H1 (cell line): ENCODE measurements at regions not wholly inside any gene's neighbourhood (a gene's known extent, or its start where the extent isn't known, plus 50 kb on each side); places are given as distances from the start of the nearest gene placed in this dataset.
"Not testable (repeated sequence)": the region's sequence is repeated elsewhere in the genome, so short reads cannot be mapped to it uniquely, and the experiment has no call there.

Experiments used
- CTCF ChIA-PET: fragments of 300-600 bp; sonication (Branson Sonifier 250); formaldehyde crosslinking; loops from one replicate; lab custom pipeline; 2021; ENCODE audit not compliant: partially characterized antibody; lab: Charles Lee
- POLR2A ChIA-PET: fragments of 300-600 bp; sonication (Branson Sonifier 250); formaldehyde crosslinking; loops from one replicate; lab custom pipeline; 2021; ENCODE audit warnings: inconsistent platforms; ENCODE audit not compliant: partially characterized antibody; lab: Charles Lee
- DNase-seq, 2 experiments: peaks; one replicate each; pipeline versions ENCODE4 v3.0.0 to v3.0.0-alpha.2; 2010 to 2022; ENCODE audit warnings: low spot score in 2 of 2, low read depth in 1 of 2, mixed read lengths in 1 of 2
- FAIRE-seq: peaks from 2 replicates; lab custom pipeline; 2011; peaks lifted over from hg19 to GRCh38; lab: Jason Lieb, UNC
- H2AFZ ChIP-seq: 2 replicates; pipeline ENCODE4 v1.8.1; 2012; ENCODE audit warnings: low read length, inconsistent platforms
- H2AK5ac ChIP-seq: 2 replicates; pipeline ENCODE4 v1.6.1; 2013; ENCODE audit warnings: low read depth, low read length
- H2BK120ac ChIP-seq: replicated peaks from 2 replicates; pipeline ENCODE3; 2013; ENCODE audit warnings: low read depth, low read length, inconsistent platforms
- H2BK12ac ChIP-seq: 2 replicates; pipeline ENCODE4 v1.6.1; 2013; ENCODE audit warnings: low read depth, low read length
- H2BK15ac ChIP-seq: 2 replicates; pipeline ENCODE4 v1.6.1; 2013; ENCODE audit warnings: low read length
- H2BK20ac ChIP-seq: 2 replicates; pipeline ENCODE4 v1.6.1; 2013; ENCODE audit warnings: low read length
- H2BK5ac ChIP-seq: 2 replicates; pipeline ENCODE4 v1.6.1; 2013; ENCODE audit warnings: low read depth, low read length
- H3K14ac ChIP-seq: 2 replicates; pipeline ENCODE4 v1.6.1; 2013; ENCODE audit warnings: inconsistent platforms; ENCODE audit not compliant: insufficient read length
- H3K18ac ChIP-seq: 2 replicates; pipeline ENCODE4 v1.6.1; 2013; ENCODE audit warnings: low read length; ENCODE audit errors: extremely low read depth
- H3K23ac ChIP-seq: 2 replicates; pipeline ENCODE4 v1.6.1; 2013; ENCODE audit warnings: inconsistent platforms; ENCODE audit not compliant: insufficient read length
- H3K23me2 ChIP-seq: 2 replicates; pipeline ENCODE4 v1.6.1; 2013; ENCODE audit warnings: low read depth, low read length
- H3K27ac ChIP-seq: 2 replicates; pipeline ENCODE4 v1.6.1; 2011; ENCODE audit warnings: low read depth, low read length, inconsistent platforms
- H3K27me3 ChIP-seq, 4 experiments: replicated peaks in 1 of 4; 1 replicate in 1 of 4; 2 replicates in 3 of 4; pipeline versions ENCODE4 v1.6.1 to v1.8.1; 2011 to 2013; ENCODE audit warnings: low read length in 3 of 4, mild to moderate bottlenecking in 3 of 4, inconsistent platforms in 2 of 4, mixed read lengths in 2 of 4, moderate library complexity in 1 of 4; ENCODE audit not compliant: control insufficient read depth in 3 of 4, insufficient read depth in 3 of 4; ENCODE audit errors: extremely low read depth in 1 of 4
- H3K36me3 ChIP-seq, 4 experiments: 2 replicates each; pipeline versions ENCODE4 v1.6.1 to v1.8.1; 2011 to 2013; ENCODE audit warnings: mild to moderate bottlenecking in 4 of 4, low read length in 3 of 4, moderate library complexity in 2 of 4, control low read depth in 1 of 4, inconsistent platforms in 1 of 4; ENCODE audit not compliant: insufficient read depth in 4 of 4, control insufficient read depth in 2 of 4
- H3K4ac ChIP-seq: replicated peaks from 2 replicates; pipeline ENCODE3; 2013; ENCODE audit warnings: low read length, low read depth, mixed read lengths, inconsistent platforms; ENCODE audit not compliant: insufficient read length
- H3K4me1 ChIP-seq, 4 experiments: replicated peaks in 1 of 4; 1 replicate in 1 of 4; 2 replicates in 3 of 4; pipeline versions ENCODE4 v1.6.1 to v1.8.1; 2011 to 2013; ENCODE audit warnings: low read length in 3 of 4, inconsistent platforms in 2 of 4, mixed read lengths in 1 of 4; ENCODE audit not compliant: insufficient read depth in 4 of 4, control insufficient read depth in 3 of 4
- H3K4me2 ChIP-seq, 2 experiments: 2 replicates each; pipeline versions ENCODE4 v1.6.1 to v1.8.1; 2011 to 2013; ENCODE audit warnings: low read depth in 2 of 2, low read length in 2 of 2, control low read depth in 1 of 2, inconsistent platforms in 1 of 2, mild to moderate bottlenecking in 1 of 2; ENCODE audit not compliant: insufficient read depth in 1 of 2
- H3K4me3 ChIP-seq, 4 experiments: fragments of 200-600, 300-600 bp in 1 of 4; sonication (generic), shearing (Covaris generic), sonication (Bioruptor Twin) in 1 of 4; 2 replicates each; pipeline versions ENCODE4 v1.5.1 to v1.8.1; 2011 to 2016; ENCODE audit warnings: low read length in 4 of 4, low read depth in 3 of 4, control low read depth in 2 of 4, inconsistent platforms in 2 of 4, mild to moderate bottlenecking in 2 of 4, mixed read lengths in 1 of 4, moderate library complexity in 1 of 4; ENCODE audit not compliant: insufficient read depth in 2 of 4; ENCODE audit errors: extremely low read depth in 1 of 4
- H3K56ac ChIP-seq: replicated peaks from 2 replicates; pipeline ENCODE3; 2013; ENCODE audit warnings: low read depth, mild to moderate bottlenecking, mixed read lengths, low read length, inconsistent platforms; ENCODE audit not compliant: insufficient read length
- H3K79me1 ChIP-seq: 2 replicates; pipeline ENCODE4 v1.6.1; 2013; ENCODE audit warnings: low read depth, low read length, control low read depth
- H3K79me2 ChIP-seq, 2 experiments: 2 replicates each; pipeline versions ENCODE4 v1.6.1 to v1.8.1; 2012 to 2013; ENCODE audit warnings: low read length in 2 of 2, mild to moderate bottlenecking in 2 of 2, inconsistent platforms in 1 of 2; ENCODE audit not compliant: insufficient read depth in 2 of 2, control insufficient read depth in 1 of 2
- H3K9ac ChIP-seq, 4 experiments: replicated peaks in 1 of 4; 1 replicate in 1 of 4; 2 replicates in 3 of 4; pipeline versions ENCODE4 v1.6.1 to v1.8.1; 2011 to 2013; ENCODE audit warnings: low read depth in 3 of 4, low read length in 3 of 4, control low read depth in 2 of 4, mild to moderate bottlenecking in 2 of 4, moderate library complexity in 2 of 4, inconsistent platforms in 1 of 4; ENCODE audit errors: extremely low read depth in 1 of 4
- H3K9me3 ChIP-seq, 2 experiments: 2 replicates each; pipeline versions ENCODE4 v1.6.1 to v1.8.1; 2012 to 2013; ENCODE audit warnings: mild to moderate bottlenecking in 2 of 2, moderate library complexity in 2 of 2, control low read depth in 1 of 2, inconsistent platforms in 1 of 2, low read depth in 1 of 2, low read length in 1 of 2, mixed read lengths in 1 of 2; ENCODE audit not compliant: insufficient read depth in 2 of 2
- H4K20me1 ChIP-seq, 2 experiments: replicated peaks in 1 of 2; 2 replicates each; pipeline versions ENCODE3 to v1.8.1; 2011 to 2013; ENCODE audit warnings: inconsistent platforms in 2 of 2, low read length in 2 of 2, mild to moderate bottlenecking in 1 of 2; ENCODE audit not compliant: insufficient read depth in 2 of 2, control insufficient read depth in 1 of 2
- H4K5ac ChIP-seq: 2 replicates; pipeline ENCODE4 v1.6.1; 2013; ENCODE audit warnings: low read length, low read depth, mixed read lengths, inconsistent platforms; ENCODE audit not compliant: insufficient read length
- H4K8ac ChIP-seq: 2 replicates; pipeline ENCODE4 v1.8.0; 2013; ENCODE audit warnings: mild to moderate bottlenecking, moderate library complexity, low read length, inconsistent platforms; ENCODE audit not compliant: insufficient read depth; ENCODE audit errors: extremely low read depth
- H4K91ac ChIP-seq: replicated peaks from 2 replicates; pipeline ENCODE3; 2013; ENCODE audit warnings: low read length, mixed read lengths, inconsistent platforms; ENCODE audit not compliant: insufficient read length
- WGBS, 2 experiments: shearing (Covaris generic) in 1 of 2; methylation state at CpG; one replicate each; pipeline versions ENCODE4 v1.1.6 to v1.1.7; 2013 to 2015; ENCODE audit warnings: low lambda C conversion rate in 2 of 2, mixed read lengths in 2 of 2, inconsistent platforms in 1 of 2, low coverage in 1 of 2, missing lambda C conversion rate in 1 of 2; ENCODE audit not compliant: insufficient replicate concordance in 2 of 2, insufficient coverage in 1 of 2, insufficient read length in 1 of 2; ENCODE audit errors: extremely low coverage in 1 of 2, missing lambda C conversion rate in 1 of 2; 5-methylcytosine and 5-hydroxymethylcytosine counted together

GRCh38 chr6:28621268-28621667 is 95.6 kb downstream of the GPX5 start:
- H3K14ac ChIP-seq, H2BK120ac ChIP-seq, H3K4ac ChIP-seq, H3K27me3 ChIP-seq, H2BK20ac ChIP-seq, H2BK12ac ChIP-seq, FAIRE-seq, H3K23ac ChIP-seq, H4K91ac ChIP-seq, H3K23me2 ChIP-seq, DNase-seq, H3K9me3 ChIP-seq, H3K56ac ChIP-seq, H3K36me3 ChIP-seq, H4K5ac ChIP-seq, H2AK5ac ChIP-seq, H3K79me1 ChIP-seq, H2BK15ac ChIP-seq, H4K20me1 ChIP-seq, H3K18ac ChIP-seq, H3K4me1 ChIP-seq, H3K27ac ChIP-seq, H3K79me2 ChIP-seq, H2BK5ac ChIP-seq, H4K8ac ChIP-seq: not testable (repeated sequence)
- Histone ChIP-seq H3K4me2 (peak overlapping the region in 1 of 2 experiments; percentile 46; a peak in 2 of 4 replicates), H3K9ac (peak overlapping the region in 1 of 4 experiments; percentile 30; a peak in 2 of 7 replicates), H3K4me3 (peak overlapping the region; percentile 25 to 53 (median 33); a peak in 7 of 8 replicates), H2AFZ (peak overlapping the region; percentile 62; the same call in 1 of the 2 replicates)
- 5% methylated on average over 10 of the region's 22 CpGs; no CpG with 5 or more reads in 1 of the 2 experiments for WGBS, 2 experiments
- POLR2A ChIA-PET: interaction anchor here (0.6 kb wide), 1 partner anchor 704 kb away, joined by 3 read pairs; no protein-coding TSS in a partner anchor
- CTCF ChIA-PET: interaction anchor here (1.5 kb wide), 1 partner anchor 12 kb away, joined by 4 read pairs; no protein-coding TSS in a partner anchor

GRCh38 chr6:28623242-28623641 is 97.6 kb downstream of the GPX5 start:
- POLR2A ChIA-PET, H2BK12ac ChIP-seq, H2BK120ac ChIP-seq, H2AFZ ChIP-seq, FAIRE-seq, H3K4me1 ChIP-seq, DNase-seq, H3K23ac ChIP-seq, H2AK5ac ChIP-seq, H4K8ac ChIP-seq, H2BK15ac ChIP-seq, H3K14ac ChIP-seq, H3K56ac ChIP-seq, H3K79me1 ChIP-seq, H4K91ac ChIP-seq, H3K4ac ChIP-seq, H2BK5ac ChIP-seq, H4K5ac ChIP-seq, H3K27ac ChIP-seq, H3K4me3 ChIP-seq, H3K9me3 ChIP-seq, H3K18ac ChIP-seq, H4K20me1 ChIP-seq, H2BK20ac ChIP-seq, H3K9ac ChIP-seq, H3K23me2 ChIP-seq, CTCF ChIA-PET, H3K4me2 ChIP-seq, H3K36me3 ChIP-seq, H3K27me3 ChIP-seq, H3K79me2 ChIP-seq: not testable (repeated sequence)
- 73% methylated on average over 2 of the region's 3 CpGs; no CpG with 5 or more reads in 1 of the 2 experiments for WGBS, 2 experiments
